B cell (primary cell): ENCODE measurements at regions not wholly inside any gene's neighbourhood (a gene's known extent, or its start where the extent isn't known, plus 50 kb on each side); places are given as distances from the start of the nearest gene placed in this dataset.

Experiments used
- CTCF ChIP-seq: fragments of 200-600 bp; IDR thresholded peaks from one replicate; pipeline ENCODE4 v1.8.0; 2022; ENCODE audit warnings: antibody characterized with exemption, mild to moderate bottlenecking
- EZH2 ChIP-seq: IDR thresholded peaks from 2 replicates; pipeline ENCODE4 v1.6.1; 2012; ENCODE audit warnings: borderline replicate concordance, low read depth, mild to moderate bottlenecking, moderate library complexity, low read length; ENCODE audit not compliant: insufficient read depth, poor library complexity, severe bottlenecking

GRCh38 chr4:188316391-188316790 is 177.2 kb downstream of the TRIML1 start:
- no peak for TF ChIP-seq CTCF
- TF ChIP-seq EZH2: no peak
